Neutrophil (primary cell): ENCODE measurements at regions not wholly inside any gene's neighbourhood (a gene's known extent, or its start where the extent isn't known, plus 50 kb on each side); places are given as distances from the start of the nearest gene placed in this dataset.

Source experiments
- H3K27ac ChIP-seq: fragments of 200-600 bp; sonication (generic); 2 replicates; pipeline ENCODE4 v1.5.1; 2016; ENCODE audit warnings: mild to moderate bottlenecking, moderate library complexity
- H3K27me3 ChIP-seq: fragments of 200-600 bp; sonication (generic); 2 replicates; pipeline ENCODE4 v1.6.0; 2016; ENCODE audit warnings: mild to moderate bottlenecking
- H3K36me3 ChIP-seq: fragments of 200-600 bp; sonication (generic); 2 replicates; pipeline ENCODE4 v1.5.1; 2017
- H3K4me1 ChIP-seq, 2 experiments: fragments of 200-600 bp in 1 of 2; sonication (generic) in 1 of 2; 1 replicate in 1 of 2; 2 replicates in 1 of 2; pipeline versions ENCODE4 v1.5.1 to v1.6.1; 2013 to 2016; ENCODE audit warnings: low read depth in 1 of 2, low read length in 1 of 2, mild to moderate bottlenecking in 1 of 2, moderate library complexity in 1 of 2; ENCODE audit not compliant: control insufficient read depth in 1 of 2, insufficient read depth in 1 of 2
- H3K4me3 ChIP-seq, 2 experiments: fragments of 200-600 bp in 1 of 2; sonication (generic) in 1 of 2; 1 replicate in 1 of 2; 2 replicates in 1 of 2; pipeline ENCODE4 v1.5.1; 2013 to 2016; ENCODE audit warnings: low read depth in 1 of 2, low read length in 1 of 2, mild to moderate bottlenecking in 1 of 2, moderate library complexity in 1 of 2
- H3K9me3 ChIP-seq: fragments of 200-600 bp; sonication (generic); 2 replicates; pipeline ENCODE4 v1.5.1; 2016
- CTCF ChIP-seq: fragments of 200-600 bp; sonication (generic); IDR thresholded peaks from 2 replicates; pipeline ENCODE4 v1.5.1; 2016; ENCODE audit warnings: antibody characterized with exemption

GRCh38 chr7:18386607-18387006 lies 108.9 kb upstream of the HDAC9 start:
- H3K27ac ChIP-seq: no peak overlapping the region
- H3K4me3 ChIP-seq: no peak overlapping the region
- TF ChIP-seq CTCF: no peak
- H3K36me3 ChIP-seq: no peaks in the 10 kb centered on the region
- H3K4me1 ChIP-seq: no peaks in the 10 kb centered on the region
- H3K27me3 ChIP-seq: no peaks in the 10 kb centered on the region
- H3K9me3 ChIP-seq: no peaks in the 10 kb centered on the region

GRCh38 chr7:18387191-18387735 lies 108.3 kb upstream of the HDAC9 start:
- Histone ChIP-seq H3K4me1 (no peaks in the 10 kb centered on the region), H3K27ac (no peak overlapping the region), H3K4me3 (no peak overlapping the region), H3K27me3 (no peaks in the 10 kb centered on the region), H3K36me3 (no peaks in the 10 kb centered on the region), H3K9me3 (no peaks in the 10 kb centered on the region)
- no peak for TF ChIP-seq CTCF

GRCh38 chr7:18390535-18390907 lies 105.0 kb upstream of the HDAC9 start:
- TF ChIP-seq CTCF: no peak
- Histone ChIP-seq H3K4me3 (no peak overlapping the region), H3K4me1 (no peaks in the 10 kb centered on the region), H3K36me3 (no peaks in the 10 kb centered on the region), H3K27ac (no peak overlapping the region), H3K27me3 (no peaks in the 10 kb centered on the region), H3K9me3 (no peaks in the 10 kb centered on the region)

GRCh38 chr7:18393465-18394118 lies 102.0 kb upstream of the HDAC9 start:
- TF ChIP-seq CTCF: no peak
- no peak overlapping the region for H3K27ac ChIP-seq

GRCh38 chr7:18395868-18396267 lies 99.7 kb upstream of the HDAC9 start:
- no peak for TF ChIP-seq CTCF
- Histone ChIP-seq H3K36me3 (no peaks in the 10 kb centered on the region), H3K27me3 (no peaks in the 10 kb centered on the region), H3K27ac (no peak overlapping the region), H3K9me3 (no peaks in the 10 kb centered on the region), H3K4me3 (no peak overlapping the region), H3K4me1 (no peaks in the 10 kb centered on the region)

More at GRCh38 chr7:18393465-18394118, 102.0 kb upstream of the HDAC9 start:
- no peaks in the 10 kb centered on the region for H3K27me3 ChIP-seq
- H3K4me1 ChIP-seq: no peaks in the 10 kb centered on the region
- H3K4me3 ChIP-seq: no peak overlapping the region
- no peaks in the 10 kb centered on the region for H3K9me3 ChIP-seq
- H3K36me3 ChIP-seq: no peaks in the 10 kb centered on the region
